CD4-positive, CD25-positive, alpha-beta regulatory T cell (primary cell): ENCODE measurements at regions not wholly inside any gene's neighbourhood (a gene's known extent, or its start where the extent isn't known, plus 50 kb on each side); places are given as distances from the start of the nearest gene placed in this dataset.
"Not testable (repeated sequence)": the region's sequence is repeated elsewhere in the genome, so short reads cannot be mapped to it uniquely, and the experiment has no call there.

Experiments
- ATAC-seq, 2 donors: fragments of 150-1000 bp; cut with Tn5 transposase; one replicate each; pipeline ENCODE4 v1.10.0; 2021; ENCODE audit warnings: low read depth in 2 of 2, moderate number of reproducible peaks in 2 of 2, moderate library complexity in 1 of 2
- DNase-seq, 3 donors: peaks; one replicate each; pipeline versions ENCODE4 v3.0.0 to v3.0.0-alpha.2; 2012 to 2022; ENCODE audit warnings: mixed read lengths in 1 of 3
- H3K27ac ChIP-seq: one replicate; pipeline ENCODE4 v1.7.0; 2013; ENCODE audit warnings: mild to moderate bottlenecking, low read length; ENCODE audit not compliant: insufficient read depth, poor library complexity, severe bottlenecking
- H3K27me3 ChIP-seq: one replicate; pipeline ENCODE4 v1.7.0; 2013; ENCODE audit warnings: low read length; ENCODE audit not compliant: control insufficient read depth, insufficient read depth
- H3K36me3 ChIP-seq: one replicate; pipeline ENCODE4 v1.7.0; 2013; ENCODE audit warnings: mild to moderate bottlenecking, low read length, moderate library complexity; ENCODE audit not compliant: control insufficient read depth, insufficient read depth
- H3K4me1 ChIP-seq: 2 replicates; pipeline ENCODE4 v1.7.0; 2013; ENCODE audit warnings: mild to moderate bottlenecking, low read length; ENCODE audit not compliant: insufficient read depth, control insufficient read depth, poor library complexity, severe bottlenecking
- H3K4me3 ChIP-seq: one replicate; pipeline ENCODE4 v1.7.0; 2013; ENCODE audit warnings: low read depth, mild to moderate bottlenecking, low read length, moderate library complexity
- H3K9me3 ChIP-seq, 2 experiments: 1 replicate in 1 of 2; 2 replicates in 1 of 2; pipeline ENCODE4 v1.7.0; 2013; ENCODE audit warnings: low read length in 2 of 2, mild to moderate bottlenecking in 1 of 2, moderate library complexity in 1 of 2; ENCODE audit not compliant: control insufficient read depth in 2 of 2
- H3K27ac Mint-ChIP-seq, 3 donors: one replicate each; pipeline ENCODE4 v1.8.0; 2020 to 2022; ENCODE audit warnings: mild to moderate bottlenecking in 3 of 3, mixed read lengths in 3 of 3, moderate library complexity in 2 of 3
- H3K27me3 Mint-ChIP-seq: one replicate; pipeline ENCODE4 v1.8.0; 2022; ENCODE audit warnings: mild to moderate bottlenecking, mixed read lengths
- H3K36me3 Mint-ChIP-seq: one replicate; pipeline ENCODE4 v1.8.0; 2020; ENCODE audit warnings: mixed read lengths
- H3K4me1 Mint-ChIP-seq, 4 donors: one replicate each; pipeline ENCODE4 v1.8.0; 2020 to 2022; ENCODE audit warnings: mixed read lengths in 4 of 4, mild to moderate bottlenecking in 1 of 4
- H3K4me3 Mint-ChIP-seq, 4 donors: one replicate each; pipeline ENCODE4 v1.8.0; 2020 to 2022; ENCODE audit warnings: mild to moderate bottlenecking in 4 of 4, mixed read lengths in 4 of 4, moderate library complexity in 3 of 4
- H3K9me3 Mint-ChIP-seq, 7 donors: one replicate each; pipeline ENCODE4 v1.8.0; 2020 to 2022; ENCODE audit warnings: mixed read lengths in 7 of 7, mild to moderate bottlenecking in 3 of 7, moderate library complexity in 2 of 7

DNA sequence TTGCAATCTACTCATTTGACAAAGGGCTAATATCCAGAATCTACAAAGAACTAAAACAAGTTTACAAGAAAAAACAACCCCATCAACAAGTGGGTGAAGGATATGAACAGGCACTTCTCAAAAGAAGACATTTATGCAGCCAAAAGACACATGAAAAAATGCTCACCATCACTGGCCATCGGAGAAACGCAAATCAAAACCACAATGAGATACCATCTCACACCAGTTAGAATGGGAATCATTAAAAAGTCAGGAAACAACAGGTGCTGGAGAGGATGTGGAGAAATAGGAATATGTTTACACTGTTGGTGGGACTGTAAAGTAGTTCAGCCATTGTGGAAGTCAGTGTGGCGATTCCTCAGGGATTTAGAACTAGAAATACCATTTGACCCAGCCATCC, 336.5 kb downstream of the NR2F2 start:
- not testable (repeated sequence) for H3K4me1 Mint-ChIP-seq, H3K27me3 ChIP-seq, ATAC-seq, H3K27ac ChIP-seq, H3K9me3 ChIP-seq, H3K4me1 ChIP-seq, H3K4me3 ChIP-seq, DNase-seq, H3K36me3 ChIP-seq, H3K36me3 Mint-ChIP-seq, H3K27me3 Mint-ChIP-seq, H3K27ac Mint-ChIP-seq, H3K4me3 Mint-ChIP-seq
- peaks cover 0 to 12% (median 4%) of the 10 kb centered on the region in 7 donors for H3K9me3 Mint-ChIP-seq

DNA sequence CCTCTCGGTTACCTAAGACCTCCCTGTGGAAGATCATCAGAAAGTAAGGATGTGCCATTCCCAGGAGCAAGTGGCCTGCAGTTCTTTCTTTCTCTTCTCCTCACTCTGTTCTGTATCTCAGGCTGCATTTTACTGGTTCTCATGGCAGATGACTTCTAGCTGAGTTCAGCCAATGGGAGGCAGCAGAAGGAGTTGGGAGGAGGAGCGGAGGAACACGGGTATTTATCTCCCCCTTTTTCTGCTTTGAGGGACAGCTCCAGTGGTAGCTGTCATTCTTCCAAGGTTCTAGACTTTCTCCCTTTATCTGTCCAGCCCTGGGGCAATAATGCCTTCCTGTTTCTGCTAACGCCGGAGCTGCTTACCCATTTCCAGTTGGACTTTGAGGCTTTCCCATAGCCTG, 339.9 kb downstream of the NR2F2 start:
- DNase-seq (no peak), ATAC-seq (no peak)
- Histone ChIP-seq H3K4me3 (no peak overlapping the region), H3K36me3 (no peaks in the 10 kb centered on the region), H3K4me1 (no peaks in the 10 kb centered on the region), H3K27me3 (no peaks in the 10 kb centered on the region), H3K27ac (no peak overlapping the region), H3K9me3 (no peaks in the 10 kb centered on the region)
- H3K36me3 Mint-ChIP-seq, result no peaks in the 10 kb centered on the region
- no peaks in the 10 kb centered on the region for H3K27me3 Mint-ChIP-seq
- peaks cover 0 to 5% (median 1%) of the 10 kb centered on the region in 7 donors for H3K9me3 Mint-ChIP-seq
- no peaks in the 10 kb centered on the region for H3K4me1 Mint-ChIP-seq
- no peak overlapping the region for H3K4me3 Mint-ChIP-seq
- no peak overlapping the region for H3K27ac Mint-ChIP-seq

DNA sequence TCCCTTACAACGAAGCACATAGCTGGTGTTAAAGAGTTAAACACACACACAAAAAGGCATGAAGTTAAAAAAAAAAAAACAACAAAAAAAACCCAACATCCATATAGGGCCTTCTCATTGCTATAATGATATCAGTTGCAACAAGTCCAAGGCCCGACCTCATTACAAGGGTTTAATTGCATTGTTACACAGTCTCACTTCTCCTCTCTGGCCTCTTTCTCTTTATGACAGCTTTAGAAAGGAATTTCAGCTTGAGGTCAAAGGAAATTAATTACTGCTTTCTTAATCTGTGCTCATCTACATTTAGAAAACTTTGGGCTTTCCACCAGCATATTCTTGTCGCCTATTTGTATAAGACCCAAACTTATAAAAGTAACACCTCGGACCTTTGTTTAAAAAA, 342.1 kb downstream of the NR2F2 start:
- H3K9me3 Mint-ChIP-seq, result peaks cover 0 to 3% (median 2%) of the 10 kb centered on the region in 7 donors
- no peak overlapping the region for H3K27ac Mint-ChIP-seq
- no peaks in the 10 kb centered on the region for H3K27me3 Mint-ChIP-seq
- Histone ChIP-seq H3K4me3 (no peak overlapping the region), H3K4me1 (no peaks in the 10 kb centered on the region), H3K27me3 (no peaks in the 10 kb centered on the region), H3K9me3 (no peaks in the 10 kb centered on the region), H3K27ac (no peak overlapping the region), H3K36me3 (no peaks in the 10 kb centered on the region)
- H3K4me3 Mint-ChIP-seq, result no peak overlapping the region
- no peaks in the 10 kb centered on the region for H3K36me3 Mint-ChIP-seq
- ATAC-seq (no peak), DNase-seq (no peak)
- H3K4me1 Mint-ChIP-seq, result no peaks in the 10 kb centered on the region

DNA sequence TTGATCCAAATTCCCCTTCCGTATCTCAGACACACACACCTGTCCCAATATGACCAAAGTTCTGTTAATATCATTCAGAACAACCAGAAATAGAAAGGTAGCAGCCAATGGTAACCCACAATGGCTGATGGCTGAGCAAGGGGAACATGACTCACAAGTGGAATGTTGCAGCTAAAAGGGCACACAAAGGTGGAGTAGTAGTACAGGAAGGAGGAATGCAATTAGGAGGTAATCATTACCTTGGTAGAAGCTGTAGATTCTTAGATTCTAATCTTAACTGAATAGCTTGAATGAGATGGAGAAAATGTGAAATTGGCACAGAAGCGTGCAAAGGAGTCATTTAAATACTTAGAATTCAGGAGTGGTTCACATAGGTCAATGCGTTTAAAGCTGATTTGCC, 347.9 kb downstream of the NR2F2 start:
- ATAC-seq (no peak), DNase-seq (no peak)
- no peaks in the 10 kb centered on the region for H3K9me3 ChIP-seq
- H3K27me3 Mint-ChIP-seq, result no peaks in the 10 kb centered on the region
- H3K27ac Mint-ChIP-seq, result no peak overlapping the region
- H3K27me3 ChIP-seq, result no peaks in the 10 kb centered on the region
- no peaks in the 10 kb centered on the region for H3K4me1 ChIP-seq
- no peaks in the 10 kb centered on the region for H3K36me3 Mint-ChIP-seq
- H3K27ac ChIP-seq, result no peak overlapping the region
- no peak overlapping the region for H3K4me3 ChIP-seq
- H3K4me1 Mint-ChIP-seq, result no peaks in the 10 kb centered on the region
- no peaks in the 10 kb centered on the region for H3K36me3 ChIP-seq
- H3K9me3 Mint-ChIP-seq, result peaks cover 0 to 6% (median 2%) of the 10 kb centered on the region in 7 donors
- H3K4me3 Mint-ChIP-seq, result no peak overlapping the region

DNA sequence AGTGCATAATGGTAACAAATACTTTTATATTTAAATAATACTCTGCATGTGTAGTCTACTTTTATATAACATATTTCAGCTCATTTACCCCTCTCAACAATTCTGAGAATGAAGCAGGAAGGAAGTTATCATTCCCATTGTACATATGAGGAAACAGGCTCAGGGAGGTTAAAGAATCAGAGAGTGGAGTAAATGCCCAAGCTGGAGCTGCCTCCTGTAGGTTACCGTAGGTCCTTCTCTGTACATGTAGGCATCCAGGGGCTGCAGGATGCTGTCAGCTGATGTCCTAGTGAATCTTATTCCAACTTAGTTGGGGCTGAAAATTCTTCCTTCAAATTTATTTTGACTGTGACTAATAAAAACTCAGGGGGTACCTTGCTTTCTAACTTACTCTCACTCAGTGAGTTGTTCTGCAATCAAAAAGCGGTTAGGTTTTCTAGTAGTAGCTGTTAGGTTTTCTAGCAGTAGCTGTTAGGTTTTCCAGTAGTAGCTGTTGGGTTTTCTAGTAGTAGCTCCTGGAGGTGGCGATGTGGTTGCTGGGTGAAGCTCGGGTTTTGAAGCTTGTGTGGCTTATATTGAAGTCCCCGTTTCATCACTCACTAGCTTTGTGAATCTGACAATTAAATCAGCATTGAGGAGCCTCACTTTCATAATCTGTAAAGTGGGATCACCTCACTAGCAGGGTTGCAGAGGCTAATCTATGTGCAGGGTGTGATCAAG, 357.0 kb downstream of the NR2F2 start:
- H3K9me3 ChIP-seq, result no peaks in the 10 kb centered on the region
- H3K27ac Mint-ChIP-seq, result no peak overlapping the region
- H3K27me3 ChIP-seq, result no peaks in the 10 kb centered on the region
- no peak overlapping the region for H3K4me3 Mint-ChIP-seq
- H3K4me1 Mint-ChIP-seq, result no peaks in the 10 kb centered on the region
- H3K27me3 Mint-ChIP-seq, result no peaks in the 10 kb centered on the region
- DNase-seq (no peak), ATAC-seq (no peak)
- no peak overlapping the region for H3K27ac ChIP-seq
- H3K36me3 Mint-ChIP-seq, result no peaks in the 10 kb centered on the region
- no peak overlapping the region for H3K4me3 ChIP-seq
- no peaks in the 10 kb centered on the region for H3K36me3 ChIP-seq
- H3K4me1 ChIP-seq, result no peaks in the 10 kb centered on the region
- peaks cover 1 to 5% (median 3%) of the 10 kb centered on the region in 7 donors for H3K9me3 Mint-ChIP-seq

DNA sequence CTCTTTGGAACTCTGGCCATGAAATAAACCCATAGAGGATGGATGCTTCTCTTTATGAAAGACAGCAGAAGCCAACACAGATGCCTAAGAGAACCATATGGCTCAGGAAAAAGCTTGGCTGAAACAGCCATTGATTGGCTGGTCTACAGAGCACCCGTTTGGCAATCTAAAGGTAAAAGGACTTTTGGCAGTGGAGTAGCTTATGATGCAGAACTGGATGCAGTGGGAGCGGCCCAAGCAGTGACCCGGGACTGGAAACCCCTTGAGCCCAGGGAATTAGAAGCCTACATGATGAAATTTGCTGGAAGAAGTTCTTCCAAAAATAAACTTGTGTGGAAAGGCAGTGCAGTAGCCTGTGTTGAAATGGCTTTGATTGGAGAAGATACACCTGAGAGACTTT, 360.2 kb downstream of the NR2F2 start:
- H3K36me3 ChIP-seq, result no peaks in the 10 kb centered on the region
- H3K27me3 Mint-ChIP-seq, result no peaks in the 10 kb centered on the region
- H3K4me3 Mint-ChIP-seq, result no peak overlapping the region

DNA sequence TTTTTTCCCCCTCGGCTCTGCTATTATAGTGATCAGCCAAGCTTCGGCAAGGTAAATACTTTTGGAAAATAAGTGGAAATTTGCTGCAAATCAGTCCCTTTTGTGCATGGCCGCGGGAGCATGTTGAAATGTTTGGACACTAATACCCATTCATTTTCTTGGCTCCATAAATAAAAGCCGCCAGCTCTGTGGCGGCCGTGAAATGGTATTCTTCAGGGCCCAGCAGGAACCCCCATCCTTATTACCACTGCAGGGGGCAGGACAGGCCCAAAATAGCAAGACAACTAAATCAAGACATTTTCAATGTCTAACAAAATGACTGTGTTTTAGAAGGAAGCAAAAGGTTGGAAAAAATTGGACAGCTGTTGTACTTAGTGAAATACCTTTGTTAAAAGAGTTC, 362.3 kb downstream of the NR2F2 start:
- Histone ChIP-seq H3K4me3 (no peak overlapping the region), H3K27me3 (no peaks in the 10 kb centered on the region), H3K36me3 (no peaks in the 10 kb centered on the region), H3K9me3 (no peaks in the 10 kb centered on the region), H3K4me1 (no peaks in the 10 kb centered on the region), H3K27ac (no peak overlapping the region)
- H3K27me3 Mint-ChIP-seq, result no peaks in the 10 kb centered on the region
- H3K9me3 Mint-ChIP-seq, result peaks cover 0 to 5% (median 3%) of the 10 kb centered on the region in 7 donors
- ATAC-seq (no peak), DNase-seq (no peak)
- H3K36me3 Mint-ChIP-seq, result no peaks in the 10 kb centered on the region
- no peak overlapping the region for H3K4me3 Mint-ChIP-seq
- no peaks in the 10 kb centered on the region for H3K4me1 Mint-ChIP-seq
- H3K27ac Mint-ChIP-seq, result no peak overlapping the region

More for the DNA sequence above, 360.2 kb downstream of the NR2F2 start:
- Histone ChIP-seq H3K9me3 (no peaks in the 10 kb centered on the region), H3K27me3 (no peaks in the 10 kb centered on the region), H3K27ac (no peak overlapping the region), H3K4me3 (no peak overlapping the region), H3K4me1 (no peaks in the 10 kb centered on the region)
- Mint-ChIP-seq H3K36me3 (no peaks in the 10 kb centered on the region), H3K4me1 (no peaks in the 10 kb centered on the region), H3K9me3 (peaks cover 1 to 5% (median 3%) of the 10 kb centered on the region in 7 donors), H3K27ac (no peak overlapping the region)
- ATAC-seq (no peak), DNase-seq (no peak)

DNA sequence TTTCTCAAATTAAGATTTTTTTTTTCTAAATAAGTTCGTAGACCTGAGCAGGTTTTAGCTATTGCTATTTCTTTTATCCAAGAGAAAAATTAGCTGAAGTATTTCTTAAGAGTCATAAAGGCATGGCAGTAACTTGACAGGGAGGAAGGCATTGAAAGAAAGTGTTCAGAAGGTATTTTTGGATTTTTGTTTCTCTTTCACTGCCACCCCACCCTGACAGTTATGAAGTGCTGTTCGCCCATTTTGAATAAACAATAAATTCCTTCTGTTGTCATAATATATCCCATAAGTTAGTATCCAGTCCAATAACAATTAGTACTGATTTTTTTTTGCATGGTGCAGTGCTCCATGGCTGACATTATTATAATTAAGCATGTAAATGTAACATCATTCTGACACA, 363.0 kb downstream of the NR2F2 start:
- H3K9me3 ChIP-seq, result no peaks in the 10 kb centered on the region
- H3K27me3 ChIP-seq, result no peaks in the 10 kb centered on the region
- H3K27me3 Mint-ChIP-seq, result no peaks in the 10 kb centered on the region
- DNase-seq (no peak), ATAC-seq (no peak)
- H3K4me1 ChIP-seq, result no peaks in the 10 kb centered on the region
- H3K36me3 ChIP-seq, result no peaks in the 10 kb centered on the region
- H3K36me3 Mint-ChIP-seq, result no peaks in the 10 kb centered on the region
- peaks cover 0 to 5% (median 3%) of the 10 kb centered on the region in 7 donors for H3K9me3 Mint-ChIP-seq
- no peak overlapping the region for H3K27ac ChIP-seq
- H3K4me1 Mint-ChIP-seq, result no peaks in the 10 kb centered on the region
- H3K4me3 ChIP-seq, result no peak overlapping the region
- no peak overlapping the region for H3K27ac Mint-ChIP-seq
- H3K4me3 Mint-ChIP-seq, result no peak overlapping the region
